Activated CD8-positive, alpha-beta T cell treated with anti-CD3 and anti-CD28 coated beads for 36 hours (primary cell): ENCODE measurements at regions not wholly inside any gene's neighbourhood (a gene's known extent, or its start where the extent isn't known, plus 50 kb on each side); places are given as distances from the start of the nearest gene placed in this dataset.

Experiments
- ATAC-seq: fragments of 200-7000 bp; cut with Tn5 transposase; one replicate; pipeline ENCODE4 v1.10.0; 2021; ENCODE audit warnings: mild to moderate bottlenecking, moderate library complexity
- CTCF ChIA-PET: fragments of 350-600 bp; sonication (Branson Sonifier 250); formaldehyde crosslinking; loops from one replicate; lab custom pipeline; 2021; ENCODE audit warnings: antibody characterized with exemption; lab: Charles Lee
- POLR2A ChIA-PET: fragments of 350-600 bp; sonication (Branson Sonifier 250); formaldehyde crosslinking; loops from one replicate; lab custom pipeline; 2021; ENCODE audit warnings: antibody characterized with exemption; lab: Charles Lee
- DNase-seq: peaks from one replicate; pipeline ENCODE4 v3.0.0-alpha.2; 2020
- H3K27ac Mint-ChIP-seq: one replicate; pipeline ENCODE4 v1.8.0; 2021; ENCODE audit warnings: mild to moderate bottlenecking, mixed read lengths
- H3K27me3 Mint-ChIP-seq: one replicate; pipeline ENCODE4 v1.8.0; 2021; ENCODE audit warnings: mixed read lengths
- H3K36me3 Mint-ChIP-seq: one replicate; pipeline ENCODE4 v1.8.0; 2021; ENCODE audit warnings: low read depth, mixed read lengths
- H3K4me1 Mint-ChIP-seq: one replicate; pipeline ENCODE4 v1.8.0; 2021; ENCODE audit warnings: low read depth, mixed read lengths
- H3K4me3 Mint-ChIP-seq: one replicate; pipeline ENCODE4 v1.8.0; 2021; ENCODE audit warnings: mild to moderate bottlenecking, moderate library complexity, mixed read lengths
- H3K9me3 Mint-ChIP-seq: one replicate; pipeline ENCODE4 v1.8.0; 2021; ENCODE audit warnings: mixed read lengths
- intact Hi-C: fragments of 100-400 bp; cut with micrococcal nuclease; formaldehyde crosslinking; loops from one replicate; pipeline ENCODE4 v1.10.0; 2022
- TF ChIP-seq, protein P1 (sequence below): fragments of 200-600 bp; IDR thresholded peaks from one replicate; pipeline ENCODE4 v1.8.0; 2022; ENCODE audit warnings: antibody characterized with exemption, mild to moderate bottlenecking

DNA sequence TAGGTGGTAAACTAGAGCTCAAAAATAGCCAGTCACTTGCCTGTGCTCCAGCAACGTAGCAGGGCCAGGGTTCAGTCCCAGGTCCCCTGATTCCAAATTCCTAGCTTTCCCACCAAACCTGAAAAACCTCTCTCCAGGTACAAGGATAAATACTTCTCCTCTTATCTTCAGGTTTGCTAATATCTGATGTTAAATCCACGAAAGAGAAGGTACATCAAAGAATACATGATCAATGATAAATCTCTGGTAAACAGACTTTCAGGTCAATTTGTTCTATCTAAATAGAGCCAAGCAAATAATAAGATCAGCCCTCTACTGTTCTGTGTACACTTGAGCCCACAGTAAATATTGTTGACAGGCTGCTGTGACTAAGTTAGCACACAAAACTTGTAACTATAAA lies 52.1 kb upstream of the AKT3 start:
- ChIA-PET POLR2A (no interaction called here), CTCF (no interaction called here)
- no peak for DNase-seq
- no peaks in the 10 kb centered on the region for H3K4me1 Mint-ChIP-seq
- TF ChIP-seq, protein P1, sequence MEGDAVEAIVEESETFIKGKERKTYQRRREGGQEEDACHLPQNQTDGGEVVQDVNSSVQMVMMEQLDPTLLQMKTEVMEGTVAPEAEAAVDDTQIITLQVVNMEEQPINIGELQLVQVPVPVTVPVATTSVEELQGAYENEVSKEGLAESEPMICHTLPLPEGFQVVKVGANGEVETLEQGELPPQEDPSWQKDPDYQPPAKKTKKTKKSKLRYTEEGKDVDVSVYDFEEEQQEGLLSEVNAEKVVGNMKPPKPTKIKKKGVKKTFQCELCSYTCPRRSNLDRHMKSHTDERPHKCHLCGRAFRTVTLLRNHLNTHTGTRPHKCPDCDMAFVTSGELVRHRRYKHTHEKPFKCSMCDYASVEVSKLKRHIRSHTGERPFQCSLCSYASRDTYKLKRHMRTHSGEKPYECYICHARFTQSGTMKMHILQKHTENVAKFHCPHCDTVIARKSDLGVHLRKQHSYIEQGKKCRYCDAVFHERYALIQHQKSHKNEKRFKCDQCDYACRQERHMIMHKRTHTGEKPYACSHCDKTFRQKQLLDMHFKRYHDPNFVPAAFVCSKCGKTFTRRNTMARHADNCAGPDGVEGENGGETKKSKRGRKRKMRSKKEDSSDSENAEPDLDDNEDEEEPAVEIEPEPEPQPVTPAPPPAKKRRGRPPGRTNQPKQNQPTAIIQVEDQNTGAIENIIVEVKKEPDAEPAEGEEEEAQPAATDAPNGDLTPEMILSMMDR = no peak
- H3K9me3 Mint-ChIP-seq = no peaks in the 10 kb centered on the region
- H3K4me3 Mint-ChIP-seq = no peak overlapping the region
- peaks cover 2% of the 10 kb centered on the region for H3K27me3 Mint-ChIP-seq
- H3K36me3 Mint-ChIP-seq = no peaks in the 10 kb centered on the region
- intact Hi-C loops = no loop called here
- H3K27ac Mint-ChIP-seq = no peak overlapping the region
- ATAC-seq = no peak
